GM12878 (cell line): ENCODE measurements at regions not wholly inside any gene's neighbourhood (a gene's known extent, or its start where the extent isn't known, plus 50 kb on each side); places are given as distances from the start of the nearest gene placed in this dataset.

Experiments used
- ATAC-seq: fragments of 200-7000 bp; cut with Tn5 transposase; 3 replicates; pipeline ENCODE4 v1.9.1; 2020; ENCODE audit warnings: mild to moderate bottlenecking, moderate library complexity
- BruUV-seq: library from RNA; stranded (reverse); fragments of 400-500 nt; replicated peaks from 2 replicates; lab custom pipeline; 2021; lab: Mats Ljungman, UMichigan
- CTCF ChIA-PET: fragments of 300-600 bp; sonication (Branson Sonifier 250); formaldehyde crosslinking; extraction: SDS; loops from one replicate; lab custom pipeline; 2021; ENCODE audit warnings: inconsistent platforms; lab: Yijun Ruan, JAX
- POLR2A ChIA-PET: fragments of 350-600 bp; formaldehyde crosslinking; extraction: SDS; loops from one replicate; lab custom pipeline; 2021; ENCODE audit warnings: inconsistent platforms; lab: Charles Lee
- RAD21 ChIA-PET: fragments of 300-600 bp; sonication (Branson Sonifier 250); formaldehyde crosslinking; loops from one replicate; lab custom pipeline; 2023; ENCODE audit warnings: antibody characterized with exemption; ENCODE audit not compliant: unreplicated experiment; lab: Charles Lee
- SMC1A ChIA-PET: fragments of 300-600 bp; sonication (Branson Sonifier 250); formaldehyde crosslinking; loops from one replicate; lab custom pipeline; 2023; ENCODE audit not compliant: unreplicated experiment, uncharacterized antibody; lab: Charles Lee
- DNase-seq: peaks from one replicate; pipeline ENCODE4 v3.0.0-alpha.2; 2011; ENCODE audit warnings: low read depth, low spot score
- FAIRE-seq: peaks from 3 replicates; lab custom pipeline; 2011; peaks lifted over from hg19 to GRCh38; lab: Jason Lieb, UNC
- H2AFZ ChIP-seq: 2 replicates; pipeline ENCODE4 v1.6.0; 2011; ENCODE audit warnings: low read depth, low read length, control low read depth; ENCODE audit not compliant: control insufficient read depth
- H3K27ac ChIP-seq: 2 replicates; pipeline ENCODE4 v1.5.1; 2011; ENCODE audit warnings: control low read depth; ENCODE audit not compliant: control insufficient read depth, insufficient read depth
- H3K27me3 ChIP-seq, 2 experiments: replicated peaks in 1 of 2; 2 replicates each; pipeline versions ENCODE4 v1.6.0 to v1.6.1; 2011; ENCODE audit warnings: low read length in 1 of 2; ENCODE audit not compliant: control insufficient read depth in 2 of 2, insufficient read depth in 2 of 2
- H3K36me3 ChIP-seq, 2 experiments: 2 replicates each; pipeline ENCODE4 v1.5.1; 2011; ENCODE audit warnings: low read length in 1 of 2; ENCODE audit not compliant: control insufficient read depth in 2 of 2, insufficient read depth in 2 of 2
- H3K4me1 ChIP-seq: 2 replicates; pipeline ENCODE4 v1.6.1; 2011; ENCODE audit warnings: mild to moderate bottlenecking, low read length, moderate library complexity, mixed read lengths; ENCODE audit not compliant: control insufficient read depth, insufficient read depth
- H3K4me2 ChIP-seq: 2 replicates; pipeline ENCODE4 v1.6.0; 2011; ENCODE audit warnings: control low read depth; ENCODE audit not compliant: control insufficient read depth, insufficient read depth
- H3K4me3 ChIP-seq: fragments of 200-600 bp; sonication (generic); 2 replicates; pipeline ENCODE4 v1.5.1; 2016
- H3K79me2 ChIP-seq: 2 replicates; pipeline ENCODE4 v1.6.0; 2011; ENCODE audit warnings: low read length; ENCODE audit not compliant: control insufficient read depth, insufficient read depth
- H3K9ac ChIP-seq: 2 replicates; pipeline ENCODE4 v1.8.0; 2011; ENCODE audit warnings: low read length, control low read depth, mixed read lengths; ENCODE audit not compliant: control insufficient read depth, insufficient read depth
- H3K9me3 ChIP-seq: replicated peaks from 3 replicates; pipeline ENCODE4 v1.5.1; 2011; ENCODE audit warnings: mild to moderate bottlenecking, low read length; ENCODE audit not compliant: control insufficient read depth, insufficient read depth
- H4K20me1 ChIP-seq: 2 replicates; pipeline ENCODE4 v1.6.0; 2011; ENCODE audit not compliant: control insufficient read depth, insufficient read depth
- CBX3 ChIP-seq: fragments of 200-600 bp; sonication (generic); IDR thresholded peaks from 2 replicates; pipeline ENCODE4 v1.6.1; 2016; ENCODE audit warnings: low read depth, borderline replicate concordance
- EGR1 ChIP-seq, 2 experiments: IDR thresholded peaks; 1 replicate in 1 of 2; 2 replicates in 1 of 2; pipeline ENCODE4 v1.6.1; 2011 to 2012; ENCODE audit warnings: low read depth in 2 of 2, low read length in 2 of 2, borderline replicate concordance in 1 of 2, mild to moderate bottlenecking in 1 of 2, moderate library complexity in 1 of 2
- KDM1A ChIP-seq: fragments of 200-600 bp; sonication (generic); IDR thresholded peaks from 2 replicates; pipeline ENCODE4 v1.6.1; 2016; ENCODE audit warnings: borderline replicate concordance
- RAD51 ChIP-seq: fragments of 450-650 bp; IDR thresholded peaks from 2 replicates; pipeline ENCODE4 v1.6.1; 2016; ENCODE audit warnings: moderate library complexity, mild to moderate bottlenecking, inconsistent platforms
- RBBP5 ChIP-seq: fragments of 200-600 bp; sonication (generic); conservative IDR thresholded peaks from 2 replicates; pipeline ENCODE4 v1.6.1; 2016
- SMAD5 ChIP-seq: IDR thresholded peaks from 2 replicates; pipeline ENCODE4 v1.6.1; 2016; ENCODE audit warnings: antibody characterized with exemption, low read depth
- SUZ12 ChIP-seq: fragments of 200-600 bp; sonication (generic); IDR thresholded peaks from one replicate; pipeline ENCODE4 v1.6.1; 2018; ENCODE audit warnings: antibody characterized with exemption, mild to moderate bottlenecking; ENCODE audit not compliant: unreplicated experiment
- TARDBP ChIP-seq: IDR thresholded peaks from 2 replicates; pipeline ENCODE4 v1.6.1; 2016; ENCODE audit warnings: borderline replicate concordance
- ZBED1 ChIP-seq: IDR thresholded peaks from 2 replicates; pipeline ENCODE4 v1.6.1; 2016; ENCODE audit warnings: borderline replicate concordance
- ZBTB40 ChIP-seq: fragments of 450-650 bp; IDR thresholded peaks from 2 replicates; pipeline ENCODE4 v1.6.1; 2016; ENCODE audit warnings: mild to moderate bottlenecking, moderate library complexity, borderline replicate concordance
- WGBS: methylation state at CpG from one replicate; pipeline ENCODE4 v1.1.6; 2016; ENCODE audit warnings: low lambda C conversion rate; ENCODE audit not compliant: insufficient replicate concordance, insufficient coverage; ENCODE audit errors: missing lambda C conversion rate; 5-methylcytosine and 5-hydroxymethylcytosine counted together
- in situ Hi-C: fragments of 300-500 bp; cut with MboI; formaldehyde crosslinking; loops from 9 replicates; pipeline ENCODE4 v1.14.3; 2018; ENCODE audit warnings: mixed read lengths
- intact Hi-C: fragments of 100-400 bp; cut with micrococcal nuclease; formaldehyde crosslinking; loops from one replicate; pipeline ENCODE4 v1.14.2; 2022; ENCODE audit not compliant: unreplicated experiment

- Histone ChIP-seq H3K27ac (no peak overlapping the region), H2AFZ (no peak overlapping the region), H3K27me3 (peaks cover 3% of the 10 kb centered on the region in 2 experiments; a peak in 2 of 4 replicates), H3K4me3 (no peak overlapping the region), H4K20me1 (no peaks in the 10 kb centered on the region), H3K9me3 (no peaks in the 10 kb centered on the region), H3K4me2 (no peak overlapping the region), H3K79me2 (no peaks in the 10 kb centered on the region), H3K36me3 (no peaks in the 10 kb centered on the region), H3K9ac (no peak overlapping the region)
- CTCF ChIA-PET, result interaction anchor here (1.0 to 1.4 kb wide), 2 partner anchors 13 to 52 kb away, joined by 3 read pairs; no protein-coding TSS in a partner anchor
- POLR2A ChIA-PET, result no interaction called here
- no peak for FAIRE-seq
- no TSS peak for BruUV-seq
- SMC1A ChIA-PET, result interaction anchor here (1.2 kb wide), 1 partner anchor 551 kb away, joined by 4 read pairs; no protein-coding TSS in a partner anchor
- RAD21 ChIA-PET, result no interaction called here
- WGBS, result 33% methylated on average over 6 of the region's 6 CpGs
- DNase-seq, result no peak
- intact Hi-C loops, result no loop called here
- no peak for ATAC-seq
- TF ChIP-seq CBX3 (no peak), ZBED1 (no peak), SMAD5 (no peak), KDM1A (no peak), RBBP5 (no peak), TARDBP (no peak), RAD51 (no peak), EGR1 (IDR thresholded peaks at IDR 0.05; ENCODE audit: borderline replicate concordance in 1 of 2, low read depth in 2 of 2, low read length in 2 of 2) (no peak), SUZ12 (no peak), ZBTB40 (no peak)
- TF ChIP-seq, all 136 proteins: peak for 0
- no peaks in the 10 kb centered on the region for H3K4me1 ChIP-seq
- in situ Hi-C loops, result no loop called here
These were observed 101.9 kb upstream of the CREB5 start for GRCh38 chr7:28310460-28310848.
